OCI-LY3 (cell line): ENCODE measurements at regions not wholly inside any gene's neighbourhood (a gene's known extent, or its start where the extent isn't known, plus 50 kb on each side); places are given as distances from the start of the nearest gene placed in this dataset.

ENCODE experiments used
- H2AFZ ChIP-seq: fragments of 200-600, 300-600 bp; shearing (Covaris generic); 2 replicates; pipeline ENCODE4 v1.6.0; 2014; ENCODE audit warnings: antibody characterized with exemption, low read depth, low read length
- H3K27ac ChIP-seq: fragments of 200-600, 300-600 bp; sonication (generic); 2 replicates; pipeline ENCODE4 v1.5.1; 2014; ENCODE audit warnings: mild to moderate bottlenecking, low read length, moderate library complexity, mixed read lengths
- H3K27me3 ChIP-seq: fragments of 200-600, 300-600 bp; sonication (generic); 2 replicates; pipeline ENCODE4 v1.6.1; 2014; ENCODE audit warnings: low read depth, low read length, mixed read lengths
- H3K36me3 ChIP-seq: fragments of 200-600, 300-600 bp; sonication (generic); replicated peaks from 2 replicates; pipeline ENCODE3; 2014; ENCODE audit warnings: low read depth, low read length, mixed read lengths
- H3K4me1 ChIP-seq: fragments of 300-600, 200-600 bp; sonication (generic); 2 replicates; pipeline ENCODE4 v1.6.1; 2014; ENCODE audit warnings: low read length, mixed read lengths
- H3K4me2 ChIP-seq: fragments of 200-600, 300-600 bp; sonication (generic); 2 replicates; pipeline ENCODE4 v1.6.1; 2014; ENCODE audit warnings: low read length, mixed read lengths
- H3K4me3 ChIP-seq: fragments of 300-600, 200-600 bp; sonication (generic); 2 replicates; pipeline ENCODE4 v1.5.1; 2014; ENCODE audit warnings: antibody characterized with exemption, mild to moderate bottlenecking, low read length, moderate library complexity
- H3K79me2 ChIP-seq: fragments of 300-600, 200-600 bp; shearing (Covaris generic); 2 replicates; pipeline ENCODE4 v1.6.1; 2014; ENCODE audit warnings: mild to moderate bottlenecking, low read length, mixed read lengths
- H3K9ac ChIP-seq: fragments of 300-600, 200-600 bp; shearing (Covaris generic); 2 replicates; pipeline ENCODE4 v1.6.0; 2014; ENCODE audit warnings: mild to moderate bottlenecking, low read length, moderate library complexity
- H3K9me3 ChIP-seq: fragments of 200-600, 300-600 bp; shearing (Covaris generic); 2 replicates; pipeline ENCODE4 v1.6.1; 2014; ENCODE audit warnings: low read length, mixed read lengths; ENCODE audit not compliant: insufficient read depth
- H4K20me1 ChIP-seq: fragments of 200-600, 300-600 bp; sonication (generic); 2 replicates; pipeline ENCODE4 v1.6.1; 2016; ENCODE audit warnings: low read length, mixed read lengths; ENCODE audit not compliant: insufficient read depth
- EZH2phosphoT487 ChIP-seq: fragments of 200-600 bp; shearing (Covaris generic); IDR thresholded peaks from 2 replicates; pipeline ENCODE4 v1.6.1; 2018; ENCODE audit warnings: antibody characterized with exemption, mixed run types, low read depth
- TF ChIP-seq, protein P1 (sequence below): fragments of 200-600, 300-600 bp; sonication (generic); IDR thresholded peaks from 2 replicates; pipeline ENCODE4 v1.5.1; 2014; ENCODE audit warnings: antibody characterized with exemption, low read length, low read depth

DNA sequence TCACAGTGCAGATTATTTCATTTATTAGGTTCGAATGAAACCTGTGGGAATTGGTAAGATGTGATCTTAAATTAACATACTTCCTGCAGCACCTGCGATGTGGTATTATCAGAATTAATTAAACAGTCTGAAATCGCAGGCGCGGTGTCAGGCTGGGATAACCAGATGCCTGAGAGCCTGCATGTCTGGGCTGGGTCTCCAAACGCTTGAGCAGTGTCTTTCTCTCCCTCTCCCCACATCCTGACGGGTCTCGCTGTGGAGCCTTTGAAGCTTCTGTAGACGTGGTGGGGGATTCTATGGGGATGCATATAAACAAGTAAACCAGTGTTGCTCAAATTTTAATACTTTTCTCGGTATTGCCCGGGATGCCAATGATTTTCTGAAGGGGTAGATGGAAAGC, 366.2 kb upstream of the SPRED2 start:
- Histone ChIP-seq H3K79me2 (no peaks in the 10 kb centered on the region), H3K27ac (no peak overlapping the region), H3K9ac (no peak overlapping the region), H2AFZ (no peak overlapping the region), H3K4me3 (no peak overlapping the region), H3K27me3 (no peaks in the 10 kb centered on the region), H3K36me3 (no peaks in the 10 kb centered on the region), H3K4me1 (no peaks in the 10 kb centered on the region), H4K20me1 (no peaks in the 10 kb centered on the region), H3K9me3 (no peaks in the 10 kb centered on the region), H3K4me2 (no peak overlapping the region)
- TF ChIP-seq, protein P1, sequence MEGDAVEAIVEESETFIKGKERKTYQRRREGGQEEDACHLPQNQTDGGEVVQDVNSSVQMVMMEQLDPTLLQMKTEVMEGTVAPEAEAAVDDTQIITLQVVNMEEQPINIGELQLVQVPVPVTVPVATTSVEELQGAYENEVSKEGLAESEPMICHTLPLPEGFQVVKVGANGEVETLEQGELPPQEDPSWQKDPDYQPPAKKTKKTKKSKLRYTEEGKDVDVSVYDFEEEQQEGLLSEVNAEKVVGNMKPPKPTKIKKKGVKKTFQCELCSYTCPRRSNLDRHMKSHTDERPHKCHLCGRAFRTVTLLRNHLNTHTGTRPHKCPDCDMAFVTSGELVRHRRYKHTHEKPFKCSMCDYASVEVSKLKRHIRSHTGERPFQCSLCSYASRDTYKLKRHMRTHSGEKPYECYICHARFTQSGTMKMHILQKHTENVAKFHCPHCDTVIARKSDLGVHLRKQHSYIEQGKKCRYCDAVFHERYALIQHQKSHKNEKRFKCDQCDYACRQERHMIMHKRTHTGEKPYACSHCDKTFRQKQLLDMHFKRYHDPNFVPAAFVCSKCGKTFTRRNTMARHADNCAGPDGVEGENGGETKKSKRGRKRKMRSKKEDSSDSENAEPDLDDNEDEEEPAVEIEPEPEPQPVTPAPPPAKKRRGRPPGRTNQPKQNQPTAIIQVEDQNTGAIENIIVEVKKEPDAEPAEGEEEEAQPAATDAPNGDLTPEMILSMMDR, result no peak
- TF ChIP-seq EZH2phosphoT487, result no peak

DNA sequence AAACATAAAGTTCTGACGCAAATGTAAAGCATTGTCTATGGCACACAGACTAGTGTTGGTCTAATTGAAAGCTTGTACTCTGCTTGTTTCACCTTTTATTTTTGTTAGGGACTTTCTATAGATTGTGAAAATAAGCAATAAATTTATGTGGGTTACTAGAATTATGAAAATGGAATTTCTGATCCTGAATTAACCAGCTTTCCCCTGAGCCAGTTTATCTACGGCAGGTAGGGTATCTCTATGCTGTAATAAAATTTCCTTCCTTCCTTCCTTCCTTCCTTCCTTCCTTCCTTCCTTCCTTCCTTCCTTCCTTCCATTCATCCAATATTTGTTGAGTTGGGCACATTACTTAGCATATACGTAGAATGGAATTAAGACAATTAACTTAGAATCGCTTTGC, 362.6 kb upstream of the SPRED2 start:
- Histone ChIP-seq H3K4me1 (no peaks in the 10 kb centered on the region), H3K27ac (no peak overlapping the region), H3K4me2 (no peak overlapping the region), H3K36me3 (no peaks in the 10 kb centered on the region), H3K9ac (no peak overlapping the region), H3K27me3 (0 out of 2 replicates have a peak, but pooled peaks cover 6% of the 10 kb centered on the region), H3K4me3 (no peak overlapping the region), H3K79me2 (no peaks in the 10 kb centered on the region), H3K9me3 (no peaks in the 10 kb centered on the region), H2AFZ (no peak overlapping the region), H4K20me1 (no peaks in the 10 kb centered on the region)
- TF ChIP-seq, protein P1, result no peak
- no peak for TF ChIP-seq EZH2phosphoT487

DNA sequence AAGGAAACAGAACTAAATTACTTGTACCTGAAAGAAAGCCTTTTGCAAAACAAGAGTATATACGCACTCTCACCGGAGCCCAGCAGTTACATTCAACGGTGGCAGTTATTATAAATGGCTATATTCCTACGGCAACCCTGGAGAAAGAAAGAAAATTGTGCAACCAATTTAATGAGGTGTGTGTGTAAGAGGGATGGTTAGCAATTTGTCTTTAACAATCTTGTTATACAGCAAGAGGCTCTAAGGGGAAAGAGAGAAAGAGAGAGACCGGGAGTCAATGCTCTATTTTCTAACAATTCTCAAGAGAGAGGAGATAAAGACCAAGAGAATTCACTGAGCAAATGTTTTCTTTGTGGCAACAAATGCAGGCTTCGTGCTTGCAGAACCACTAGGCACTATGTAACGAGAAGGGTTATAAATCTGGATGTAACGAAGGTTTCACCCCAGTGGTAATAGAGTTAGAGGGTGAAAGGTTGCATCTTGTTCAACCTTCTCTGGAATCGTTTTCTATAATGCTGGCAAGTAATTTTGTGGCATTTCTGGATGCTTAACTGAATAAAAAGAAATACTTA, 359.1 kb upstream of the SPRED2 start:
- peaks cover 17% of the 10 kb centered on the region; the same call in 1 of the 2 replicates for H3K27me3 ChIP-seq
- H3K36me3 ChIP-seq, result no peaks in the 10 kb centered on the region
- H3K4me1 ChIP-seq, result no peaks in the 10 kb centered on the region
- H3K4me3 ChIP-seq, result no peak overlapping the region
- no peak overlapping the region for H3K27ac ChIP-seq
- H4K20me1 ChIP-seq, result no peaks in the 10 kb centered on the region
- H3K79me2 ChIP-seq, result no peaks in the 10 kb centered on the region
- H3K4me2 ChIP-seq, result no peak overlapping the region
- H3K9me3 ChIP-seq, result no peaks in the 10 kb centered on the region
- H3K9ac ChIP-seq, result no peak overlapping the region
- TF ChIP-seq EZH2phosphoT487, result no peak
- TF ChIP-seq, protein P1, result no peak
- H2AFZ ChIP-seq, result no peak overlapping the region

DNA sequence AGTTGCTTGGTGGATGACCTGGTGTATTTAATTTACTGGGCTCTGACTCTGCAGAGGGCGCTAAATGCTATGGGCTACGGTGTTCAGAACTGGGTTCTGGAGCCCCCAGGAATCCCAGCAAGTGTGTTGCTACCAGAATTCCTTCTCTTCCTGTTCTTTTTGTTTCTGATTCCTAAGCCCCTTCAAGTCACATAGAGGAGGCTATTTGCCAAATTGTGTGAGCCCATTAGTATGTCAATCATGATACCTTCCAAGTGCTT, 358.2 kb upstream of the SPRED2 start:
- TF ChIP-seq EZH2phosphoT487, result no peak
- TF ChIP-seq, protein P1, result no peak

More for the DNA sequence above, 358.2 kb upstream of the SPRED2 start:
- no peak overlapping the region for H3K4me2 ChIP-seq
- H3K9ac ChIP-seq, result no peak overlapping the region
- no peak overlapping the region for H3K4me3 ChIP-seq
- H3K27ac ChIP-seq, result no peak overlapping the region
- no peak overlapping the region for H2AFZ ChIP-seq
- no peaks in the 10 kb centered on the region for H4K20me1 ChIP-seq
- H3K4me1 ChIP-seq, result no peaks in the 10 kb centered on the region
- no peaks in the 10 kb centered on the region for H3K36me3 ChIP-seq
- peaks cover 19% of the 10 kb centered on the region; the same call in 1 of the 2 replicates for H3K27me3 ChIP-seq
- no peaks in the 10 kb centered on the region for H3K9me3 ChIP-seq
- no peaks in the 10 kb centered on the region for H3K79me2 ChIP-seq
